ENCODE measurements at regions not wholly inside any gene's neighbourhood (a gene's known extent, or its start where the extent isn't known, plus 50 kb on each side); places are given as distances from the start of the nearest gene placed in this dataset.
"Not testable (repeated sequence)": the region's sequence is repeated elsewhere in the genome, so short reads cannot be mapped to it uniquely, and the experiment has no call there.

DNA sequence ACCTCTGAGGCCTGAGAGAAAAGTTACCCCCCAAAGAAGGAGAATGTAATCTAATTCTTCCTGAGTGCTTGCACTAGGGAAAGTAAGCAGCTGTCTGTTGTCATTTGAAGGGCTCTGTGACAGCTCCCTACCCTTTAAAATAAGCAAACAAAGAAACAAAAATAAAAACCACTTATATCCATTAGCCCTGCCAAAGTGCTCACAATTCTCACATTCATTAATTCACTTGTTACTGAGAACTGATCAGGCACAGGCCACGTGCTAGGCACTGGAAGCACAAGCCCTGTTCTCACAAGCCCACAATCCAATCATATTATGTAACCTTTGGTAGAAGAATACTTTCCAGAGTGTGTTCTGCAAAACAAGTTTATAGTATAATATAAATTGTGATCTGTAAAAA, 199.4 kb downstream of the ZC3H11B start:
- in situ Hi-C loops (cut with MboI; ENCODE audit: low sequenced_read_pairs in 4 of 4), result loop anchor here in 1 of 4 donors (25.0 kb wide), 1 partner anchor 1076 kb away; the partner anchor contains the start of gene TGFB2
- DNase-seq, result no peak

DNA sequence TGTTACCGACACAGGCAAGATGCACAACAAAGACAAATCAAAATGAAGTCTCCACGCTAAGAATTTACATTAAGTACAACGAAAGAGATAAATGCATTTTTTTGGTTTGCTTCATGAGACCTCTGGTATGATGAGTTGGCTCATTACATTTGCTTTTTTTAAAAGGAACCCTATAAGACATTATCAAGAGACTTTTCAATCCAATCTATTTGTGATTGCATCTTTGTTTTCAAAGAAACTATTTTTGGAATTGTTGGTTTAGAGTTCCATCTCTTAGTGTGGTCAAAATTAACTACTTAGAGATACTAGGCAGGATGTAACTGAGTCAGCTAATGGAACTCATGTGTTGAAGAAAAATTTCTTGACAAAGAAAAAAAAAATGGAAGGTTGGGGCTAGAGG, 200.1 kb downstream of the ZC3H11B start:
- Histone ChIP-seq H3K36me3 (no peaks in the 10 kb centered on the region), H3K4me3 (no peak overlapping the region), H3K27ac (no peak overlapping the region), H3K4me1 (peaks cover 4 to 7% of the 10 kb centered on the region in 2 donors), H3K9me3 (no peaks in the 10 kb centered on the region), H3K27me3 (no peaks in the 10 kb centered on the region)
- in situ Hi-C loops (cut with MboI; ENCODE audit: low sequenced_read_pairs in 4 of 4) (loop anchor here in 1 of 4 donors (25.0 kb wide), 1 partner anchor 1075 kb away; the partner anchor contains the start of gene TGFB2), intact Hi-C loops (cut with DNase I; ENCODE audit: low total_unique reads) (loop anchor here (10.0 kb wide), 1 partner anchor 1078 kb away; no protein-coding TSS in a partner anchor)
- no peak for ATAC-seq
- TF ChIP-seq POLR2A (IDR thresholded peaks at IDR 0.05), result no peak
- TF ChIP-seq, protein P1, sequence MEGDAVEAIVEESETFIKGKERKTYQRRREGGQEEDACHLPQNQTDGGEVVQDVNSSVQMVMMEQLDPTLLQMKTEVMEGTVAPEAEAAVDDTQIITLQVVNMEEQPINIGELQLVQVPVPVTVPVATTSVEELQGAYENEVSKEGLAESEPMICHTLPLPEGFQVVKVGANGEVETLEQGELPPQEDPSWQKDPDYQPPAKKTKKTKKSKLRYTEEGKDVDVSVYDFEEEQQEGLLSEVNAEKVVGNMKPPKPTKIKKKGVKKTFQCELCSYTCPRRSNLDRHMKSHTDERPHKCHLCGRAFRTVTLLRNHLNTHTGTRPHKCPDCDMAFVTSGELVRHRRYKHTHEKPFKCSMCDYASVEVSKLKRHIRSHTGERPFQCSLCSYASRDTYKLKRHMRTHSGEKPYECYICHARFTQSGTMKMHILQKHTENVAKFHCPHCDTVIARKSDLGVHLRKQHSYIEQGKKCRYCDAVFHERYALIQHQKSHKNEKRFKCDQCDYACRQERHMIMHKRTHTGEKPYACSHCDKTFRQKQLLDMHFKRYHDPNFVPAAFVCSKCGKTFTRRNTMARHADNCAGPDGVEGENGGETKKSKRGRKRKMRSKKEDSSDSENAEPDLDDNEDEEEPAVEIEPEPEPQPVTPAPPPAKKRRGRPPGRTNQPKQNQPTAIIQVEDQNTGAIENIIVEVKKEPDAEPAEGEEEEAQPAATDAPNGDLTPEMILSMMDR (IDR thresholded peaks at IDR 0.05 in 4 of 5, conservative IDR thresholded peaks at IDR 0.05 in 1 of 5), result no peak
- DNase-seq, result no peak

More for the DNA sequence above, 199.4 kb downstream of the ZC3H11B start:
- no peak for ATAC-seq
- H3K4me3 ChIP-seq, result no peak overlapping the region
- H3K36me3 ChIP-seq, result no peaks in the 10 kb centered on the region
- no peaks in the 10 kb centered on the region for H3K9me3 ChIP-seq
- H3K27me3 ChIP-seq, result no peaks in the 10 kb centered on the region
- intact Hi-C loops (cut with DNase I; ENCODE audit: low total_unique reads), result loop anchor here (10.0 kb wide), 1 partner anchor 1079 kb away; no protein-coding TSS in a partner anchor
- peaks cover 4 to 7% of the 10 kb centered on the region in 2 donors for H3K4me1 ChIP-seq
- no peak overlapping the region for H3K27ac ChIP-seq
- TF ChIP-seq POLR2A (IDR thresholded peaks at IDR 0.05), result no peak
- TF ChIP-seq, protein P1 (IDR thresholded peaks at IDR 0.05 in 4 of 5, conservative IDR thresholded peaks at IDR 0.05 in 1 of 5), result no peak

DNA sequence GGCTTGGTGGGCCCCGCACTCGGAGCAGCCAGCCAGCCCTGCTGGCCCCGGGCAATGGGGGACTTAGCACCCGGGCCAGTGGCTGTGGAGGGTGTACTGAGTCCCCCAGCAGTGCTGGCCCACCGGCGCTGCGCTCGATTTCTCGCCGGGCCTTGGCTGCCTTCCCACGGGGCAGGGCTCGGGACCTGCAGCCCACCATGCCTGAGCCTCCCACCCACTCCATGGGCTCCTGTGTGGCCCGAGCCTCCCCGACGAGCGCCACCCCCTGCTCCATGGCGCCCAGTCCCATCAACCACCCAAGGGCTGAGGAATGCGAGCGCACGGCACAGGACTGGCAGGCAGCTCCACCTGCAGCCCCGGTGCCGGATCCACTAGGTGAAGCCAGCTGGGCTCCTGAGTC, 202.2 kb downstream of the ZC3H11B start:
- DNase-seq, H3K9me3 ChIP-seq, H3K27ac ChIP-seq, H3K27me3 ChIP-seq, H3K4me3 ChIP-seq, ATAC-seq, H3K4me1 ChIP-seq, H3K36me3 ChIP-seq: not testable (repeated sequence)
- in situ Hi-C loops (cut with MboI; ENCODE audit: low sequenced_read_pairs in 4 of 4), result loop anchor here in 1 of 4 donors (25.0 kb wide), 1 partner anchor 1073 kb away; the partner anchor contains the start of gene TGFB2
- intact Hi-C loops (cut with DNase I; ENCODE audit: low total_unique reads), result loop anchor here (10.0 kb wide), 1 partner anchor 1076 kb away; no protein-coding TSS in a partner anchor

DNA sequence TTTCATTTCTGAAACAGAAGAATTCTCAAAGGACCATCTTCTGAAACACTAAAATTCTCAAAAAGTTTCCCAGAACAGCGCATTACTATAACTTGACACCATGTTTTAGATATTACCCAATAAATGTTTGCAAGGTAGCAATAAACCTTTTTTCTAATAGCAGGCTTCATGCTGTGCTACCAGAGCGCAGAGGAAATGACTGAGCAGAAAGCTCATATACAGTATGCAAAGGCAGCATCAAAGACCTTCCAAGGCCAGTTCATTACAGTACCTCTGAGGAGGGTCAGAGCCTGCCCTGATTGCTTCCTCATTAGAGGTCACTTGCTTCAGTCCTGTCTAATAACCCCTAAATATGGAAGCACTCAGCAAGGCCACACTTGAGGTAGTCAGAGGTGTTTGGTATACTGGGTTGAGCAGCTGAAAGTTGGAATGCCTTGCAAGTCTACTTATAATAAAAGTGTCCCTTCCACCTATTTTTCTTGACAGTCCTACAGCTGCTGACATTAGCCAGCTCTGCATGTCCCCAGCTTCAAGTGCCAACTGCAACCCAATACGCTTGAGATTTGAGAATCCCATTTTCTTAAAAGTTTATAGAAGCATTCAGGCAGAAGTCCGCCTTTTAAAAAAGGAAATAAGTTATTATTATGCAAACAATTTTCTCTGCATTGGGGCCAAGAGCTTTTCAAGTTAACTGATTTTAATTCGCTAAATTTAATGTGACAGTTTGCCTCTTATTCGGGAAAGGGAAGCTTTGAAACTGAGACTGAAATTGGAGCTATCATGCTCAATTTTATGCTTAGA, 207.2 kb downstream of the ZC3H11B start:
- H3K9me3 ChIP-seq, result no peaks in the 10 kb centered on the region
- ATAC-seq, result no peak
- in situ Hi-C loops (cut with MboI; ENCODE audit: low sequenced_read_pairs in 4 of 4) (loop anchor here in 1 of 4 donors (25.0 kb wide), 1 partner anchor 1068 kb away; the partner anchor contains the start of gene TGFB2), intact Hi-C loops (cut with DNase I; ENCODE audit: low total_unique reads) (no loop called here)
- H3K27ac ChIP-seq, result no peak overlapping the region
- TF ChIP-seq POLR2A (IDR thresholded peaks at IDR 0.05), result no peak
- TF ChIP-seq, protein P1 (IDR thresholded peaks at IDR 0.05 in 4 of 5, conservative IDR thresholded peaks at IDR 0.05 in 1 of 5), result no peak
- H3K4me1 ChIP-seq, result no peaks in the 10 kb centered on the region
- H3K36me3 ChIP-seq, result no peaks in the 10 kb centered on the region
- no peaks in the 10 kb centered on the region for H3K27me3 ChIP-seq
- no peak for DNase-seq
- no peak overlapping the region for H3K4me3 ChIP-seq

- Histone ChIP-seq H3K4me3 (no peak overlapping the region), H3K4me1 (no peaks in the 10 kb centered on the region), H3K27me3 (no peaks in the 10 kb centered on the region), H3K27ac (no peak overlapping the region), H3K36me3 (no peaks in the 10 kb centered on the region), H3K9me3 (no peaks in the 10 kb centered on the region)
- intact Hi-C loops (cut with DNase I; ENCODE audit: low total_unique reads) (no loop called here), in situ Hi-C loops (cut with MboI; ENCODE audit: low sequenced_read_pairs in 4 of 4) (loop anchor here in 1 of 4 donors (25.0 kb wide), 1 partner anchor 1067 kb away; the partner anchor contains the start of gene TGFB2)
- DNase-seq, result no peak
- no peak for ATAC-seq
- TF ChIP-seq, protein P1 (IDR thresholded peaks at IDR 0.05 in 4 of 5, conservative IDR thresholded peaks at IDR 0.05 in 1 of 5), result no peak
- no peak for TF ChIP-seq POLR2A (IDR thresholded peaks at IDR 0.05)
These were observed 208.3 kb downstream of the ZC3H11B start for GRCh38 chr1:219404629-219405028.
